PC-9 (cell line): ENCODE measurements at regions not wholly inside any gene's neighbourhood (a gene's known extent, or its start where the extent isn't known, plus 50 kb on each side); places are given as distances from the start of the nearest gene placed in this dataset.

Experiments used
- BruUV-seq: library from RNA; stranded (reverse); fragments of 400-500 nt; replicated peaks from 2 replicates; lab custom pipeline; 2021; lab: Mats Ljungman, UMichigan
- CTCF ChIA-PET: fragments of 300-600 bp; sonication (Branson Sonifier 250); formaldehyde crosslinking; loops from one replicate; lab custom pipeline; 2022; ENCODE audit warnings: antibody characterized with exemption; lab: Charles Lee
- POLR2A ChIA-PET: fragments of 300-600 bp; sonication (Branson Sonifier 250); formaldehyde crosslinking; loops from one replicate; lab custom pipeline; 2022; ENCODE audit warnings: antibody characterized with exemption; ENCODE audit not compliant: unreplicated experiment; lab: Charles Lee
- DNase-seq, 2 experiments: peaks; one replicate each; pipeline versions ENCODE4 v3.0.0 to v3.0.0-alpha.2; 2015 to 2022; ENCODE audit warnings: mixed read lengths in 1 of 2
- H2AFZ ChIP-seq: fragments of 200-600 bp; sonication (generic); 2 replicates; pipeline ENCODE4 v1.8.1; 2017; ENCODE audit warnings: antibody characterized with exemption
- H3F3A ChIP-seq: fragments of 200-600 bp; sonication (generic); 2 replicates; pipeline ENCODE4 v1.8.1; 2017; ENCODE audit warnings: antibody characterized with exemption, mild to moderate bottlenecking, low read depth; ENCODE audit not compliant: insufficient read depth
- H3K27ac ChIP-seq: fragments of 200-600 bp; sonication (generic); 2 replicates; pipeline ENCODE4 v1.6.1; 2016; ENCODE audit warnings: mixed run types
- H3K27me3 ChIP-seq: fragments of 200-600 bp; sonication (generic); 2 replicates; pipeline ENCODE4 v1.6.1; 2016; ENCODE audit warnings: low read depth, mixed run types; ENCODE audit not compliant: insufficient read depth
- H3K36me3 ChIP-seq: fragments of 200-600 bp; sonication (generic); 2 replicates; pipeline ENCODE4 v1.6.1; 2016; ENCODE audit warnings: low read depth, mixed run types
- H3K4me1 ChIP-seq: fragments of 200-600 bp; sonication (generic); replicated peaks from 2 replicates; pipeline ENCODE4 v1.6.1; 2016; ENCODE audit warnings: mixed run types; ENCODE audit not compliant: insufficient read depth
- H3K4me2 ChIP-seq: fragments of 200-600 bp; sonication (generic); 2 replicates; pipeline ENCODE4 v1.6.1; 2017; ENCODE audit warnings: mixed run types
- H3K4me3 ChIP-seq: fragments of 200-600 bp; sonication (generic); 2 replicates; pipeline ENCODE4 v1.6.1; 2016; ENCODE audit warnings: mixed run types
- H3K79me2 ChIP-seq: fragments of 200-600 bp; sonication (generic); 2 replicates; pipeline ENCODE4 v1.6.1; 2017; ENCODE audit warnings: low read depth, mixed run types
- H3K9me2 ChIP-seq: fragments of 200-600 bp; sonication (generic); 2 replicates; pipeline ENCODE4 v1.8.1; 2017; ENCODE audit warnings: mild to moderate bottlenecking; ENCODE audit not compliant: insufficient read depth
- H3K9me3 ChIP-seq: fragments of 200-600 bp; sonication (generic); 2 replicates; pipeline ENCODE4 v1.8.1; 2016; ENCODE audit warnings: low read depth; ENCODE audit not compliant: insufficient read depth
- H4K20me1 ChIP-seq: fragments of 200-600 bp; sonication (generic); 2 replicates; pipeline ENCODE4 v1.8.1; 2017; ENCODE audit not compliant: insufficient read depth
- CTCF ChIP-seq: fragments of 200-600 bp; sonication (generic); conservative IDR thresholded peaks from 2 replicates; pipeline ENCODE4 v1.6.1; 2017; ENCODE audit warnings: mixed run types, antibody characterized with exemption, mild to moderate bottlenecking, moderate library complexity
- EZH2 ChIP-seq: fragments of 200-600 bp; sonication (generic); IDR thresholded peaks from 2 replicates; pipeline ENCODE4 v1.8.0; 2017; ENCODE audit warnings: antibody characterized with exemption, low read depth
- intact Hi-C: fragments of 100-400 bp; cut with micrococcal nuclease; formaldehyde crosslinking; loops from one replicate; pipeline ENCODE4 v1.10.0; 2022; ENCODE audit not compliant: unreplicated experiment

DNA sequence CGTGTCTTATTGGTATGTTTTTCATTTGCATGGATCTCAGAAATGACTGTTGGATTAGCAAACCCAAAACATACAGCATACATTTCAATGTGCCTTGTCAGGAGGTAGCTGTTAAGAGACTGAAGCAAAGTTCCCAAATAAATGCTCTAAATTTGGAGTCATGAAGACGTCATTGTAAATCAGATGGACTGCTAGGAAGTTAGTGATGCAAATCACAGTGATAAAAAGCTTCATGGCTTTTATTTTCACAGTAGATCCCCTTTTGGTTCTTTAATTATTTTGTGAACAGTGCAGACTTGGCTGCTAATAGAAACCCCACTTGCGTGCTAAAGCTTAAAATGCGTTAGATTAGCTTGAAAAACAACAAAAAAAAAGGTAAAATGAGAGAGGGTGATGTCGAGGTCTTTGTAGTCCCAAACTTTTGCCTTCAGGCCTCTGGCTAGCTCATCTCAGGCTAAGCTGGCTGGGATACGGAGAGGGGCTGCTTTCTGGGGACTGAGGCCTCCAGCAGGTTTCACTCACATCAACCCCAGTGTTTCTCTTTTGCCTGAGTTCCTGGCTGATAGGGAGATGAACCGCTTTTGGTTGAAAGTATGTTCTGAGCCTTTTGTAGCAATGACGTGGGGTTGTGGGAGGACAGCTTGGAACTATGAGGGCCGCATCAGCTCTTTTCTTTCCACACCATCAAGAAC is 107.1 kb upstream of the CDCA7L start:
- no peaks in the 10 kb centered on the region for H3K79me2 ChIP-seq
- BruUV-seq: no TSS peak
- H3K4me2 ChIP-seq: no peak overlapping the region
- H2AFZ ChIP-seq: no peak overlapping the region
- peaks cover 89% of the 10 kb centered on the region for H3K27me3 ChIP-seq
- H3K4me1 ChIP-seq: no peaks in the 10 kb centered on the region
- no peaks in the 10 kb centered on the region for H3K9me2 ChIP-seq
- TF ChIP-seq CTCF: no peak
- no peak for TF ChIP-seq EZH2
- H4K20me1 ChIP-seq: no peaks in the 10 kb centered on the region
- ChIA-PET POLR2A (no interaction called here), CTCF (no interaction called here)
- H3K36me3 ChIP-seq: no peaks in the 10 kb centered on the region
- no peak overlapping the region for H3K4me3 ChIP-seq
- no peaks in the 10 kb centered on the region for H3K9me3 ChIP-seq
- H3K27ac ChIP-seq: no peak overlapping the region
- no peak for DNase-seq
- intact Hi-C loops: no loop called here
- no peaks in the 10 kb centered on the region for H3F3A ChIP-seq

GRCh38 chr7:22051886-22052673 is 106.4 kb upstream of the CDCA7L start:
- DNase-seq: no peak
- Histone ChIP-seq H3K79me2 (no peaks in the 10 kb centered on the region), H3K4me2 (no peak overlapping the region), H2AFZ (no peak overlapping the region), H3K27me3 (peaks cover 84% of the 10 kb centered on the region), H3K4me3 (no peak overlapping the region), H3K27ac (no peak overlapping the region), H3K36me3 (no peaks in the 10 kb centered on the region), H3K9me3 (no peaks in the 10 kb centered on the region), H3K9me2 (no peaks in the 10 kb centered on the region), H4K20me1 (no peaks in the 10 kb centered on the region), H3F3A (no peaks in the 10 kb centered on the region), H3K4me1 (no peaks in the 10 kb centered on the region)
- TF ChIP-seq CTCF: no peak
- no peak for TF ChIP-seq EZH2
- ChIA-PET CTCF (interaction anchor here (0.6 to 1.2 kb wide), 2 partner anchors 41 to 285 kb away, joined by 3 to 9 read pairs; no protein-coding TSS in a partner anchor), POLR2A (no interaction called here)
- intact Hi-C loops: no loop called here
- BruUV-seq: no TSS peak

DNA sequence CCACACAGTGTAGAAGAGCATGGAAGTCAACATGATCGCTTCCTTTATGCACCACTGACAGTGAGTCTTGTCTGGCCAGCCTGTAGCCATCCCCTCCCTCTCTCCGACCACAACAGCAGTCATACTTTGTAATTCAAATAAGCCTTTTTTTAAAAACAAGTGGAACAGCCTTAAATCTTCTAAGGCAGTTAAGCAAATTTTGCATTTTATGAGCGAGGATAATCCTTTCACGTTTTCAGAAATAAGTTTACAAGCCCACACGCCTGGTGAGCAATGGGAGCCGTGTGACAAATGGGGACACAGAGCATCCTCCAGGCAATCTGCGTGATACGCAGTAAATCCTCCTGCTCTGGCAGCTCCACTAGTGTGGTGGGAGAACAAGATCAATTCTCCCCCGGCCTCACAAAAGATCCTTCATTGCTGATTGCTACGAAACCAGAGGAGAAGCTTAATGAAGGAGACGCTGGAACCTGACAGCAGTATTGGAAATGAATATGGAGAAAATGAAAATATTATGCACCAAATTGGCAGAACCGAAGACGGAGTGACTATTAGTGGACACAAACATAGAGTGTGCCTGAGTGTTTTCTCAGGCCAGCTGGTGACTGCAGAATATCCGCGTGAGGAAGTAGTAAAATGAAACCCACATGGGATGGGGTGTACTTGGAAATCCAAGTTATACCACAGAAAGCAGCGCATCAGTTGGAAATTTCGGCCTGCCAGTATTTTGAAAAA is 104.2 kb upstream of the CDCA7L start:
- H3K79me2 ChIP-seq: no peaks in the 10 kb centered on the region
- no peak overlapping the region for H3K4me2 ChIP-seq
- H3K4me1 ChIP-seq: no peaks in the 10 kb centered on the region
- H3F3A ChIP-seq: no peaks in the 10 kb centered on the region
- DNase-seq: no peak
- H3K27ac ChIP-seq: no peak overlapping the region
- intact Hi-C loops: no loop called here
- H2AFZ ChIP-seq: no peak overlapping the region
- CTCF ChIA-PET: no interaction called here
- no TSS peak for BruUV-seq
- TF ChIP-seq EZH2: no peak
- TF ChIP-seq CTCF: no peak
- POLR2A ChIA-PET: no interaction called here
- no peaks in the 10 kb centered on the region for H3K9me3 ChIP-seq
- no peak overlapping the region for H3K4me3 ChIP-seq
- H3K9me2 ChIP-seq: no peaks in the 10 kb centered on the region
- no peaks in the 10 kb centered on the region for H4K20me1 ChIP-seq
- peaks cover 81% of the 10 kb centered on the region for H3K27me3 ChIP-seq
- no peaks in the 10 kb centered on the region for H3K36me3 ChIP-seq
